Naive B cell (primary cell): ENCODE measurements at regions not wholly inside any gene's neighbourhood (a gene's known extent, or its start where the extent isn't known, plus 50 kb on each side); places are given as distances from the start of the nearest gene placed in this dataset.

ENCODE experiments used
- ATAC-seq, 2 donors: fragments of 150-1000 bp; cut with Tn5 transposase; 2 replicates each; pipeline ENCODE4 v1.10.0; 2021; ENCODE audit warnings: low read depth in 2 of 2, mild to moderate bottlenecking in 2 of 2, moderate library complexity in 2 of 2
- DNase-seq: peaks from one replicate; pipeline ENCODE4 v3.0.0; 2022
- H3K27ac Mint-ChIP-seq, 6 donors: one replicate each; pipeline ENCODE4 v1.8.0; 2020 to 2022; ENCODE audit warnings: mild to moderate bottlenecking in 6 of 6, mixed read lengths in 6 of 6, moderate library complexity in 5 of 6, inconsistent platforms in 2 of 6
- H3K27me3 Mint-ChIP-seq, 3 donors: one replicate each; pipeline ENCODE4 v1.8.0; 2021 to 2022; ENCODE audit warnings: mixed read lengths in 3 of 3, mild to moderate bottlenecking in 1 of 3
- H3K36me3 Mint-ChIP-seq, 2 donors: one replicate each; pipeline ENCODE4 v1.8.0; 2020 to 2022; ENCODE audit warnings: mixed read lengths in 2 of 2, inconsistent platforms in 1 of 2, mild to moderate bottlenecking in 1 of 2
- H3K4me1 Mint-ChIP-seq, 3 donors: one replicate each; pipeline ENCODE4 v1.8.0; 2020 to 2022; ENCODE audit warnings: mixed read lengths in 3 of 3, inconsistent platforms in 1 of 3, mild to moderate bottlenecking in 1 of 3, moderate library complexity in 1 of 3
- H3K4me3 Mint-ChIP-seq, 8 donors: one replicate each; pipeline ENCODE4 v1.8.0; 2020 to 2022; ENCODE audit warnings: mild to moderate bottlenecking in 8 of 8, mixed read lengths in 8 of 8, moderate library complexity in 8 of 8, inconsistent platforms in 2 of 8
- H3K9me3 Mint-ChIP-seq, 7 donors: one replicate each; pipeline ENCODE4 v1.8.0; 2020 to 2022; ENCODE audit warnings: mixed read lengths in 7 of 7, mild to moderate bottlenecking in 5 of 7, inconsistent platforms in 2 of 7, moderate library complexity in 1 of 7

DNA sequence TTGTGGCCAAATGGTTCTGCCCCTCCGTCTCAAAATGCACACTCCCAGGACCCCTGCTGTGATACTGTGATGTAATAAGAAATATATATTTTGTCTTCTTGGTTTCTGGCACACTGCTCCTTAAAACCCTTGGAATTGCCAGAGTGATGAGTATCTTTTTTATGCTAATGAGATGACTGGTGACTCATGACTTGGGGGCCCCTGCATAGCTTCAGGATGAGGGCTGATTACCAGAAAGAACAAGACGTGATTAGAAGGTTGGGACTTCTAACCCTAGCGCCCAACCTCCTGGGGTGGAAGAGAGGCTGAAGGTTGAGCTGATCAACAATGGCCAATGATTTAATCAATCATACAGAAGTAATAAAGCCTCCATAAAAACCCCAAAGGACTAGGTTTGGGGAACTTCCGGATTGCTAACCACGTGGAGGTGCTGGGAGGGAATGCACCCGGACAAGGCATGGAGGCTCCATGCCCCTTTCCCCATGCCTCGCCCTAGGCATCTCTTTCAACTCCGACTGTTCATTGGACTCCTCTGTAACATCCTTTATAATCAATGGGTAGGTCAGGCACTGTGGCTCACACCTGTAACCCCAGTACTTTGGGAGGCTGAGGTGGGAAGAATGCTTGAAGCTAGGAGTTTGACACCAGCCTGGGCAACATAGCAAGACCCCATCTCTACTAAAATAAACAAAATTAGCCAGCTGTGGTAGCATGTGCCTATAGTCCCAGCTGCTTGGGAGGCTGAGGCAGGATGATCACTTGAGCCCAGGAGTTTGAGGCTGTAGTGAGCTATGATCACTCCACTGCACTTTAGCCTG lies 89.1 kb downstream of the HS1BP3 start:
- ATAC-seq (no peak), DNase-seq (no peak)
- Mint-ChIP-seq H3K4me1 (peaks cover 0 to 7% (median 6%) of the 10 kb centered on the region in 3 donors), H3K36me3 (no peaks in the 10 kb centered on the region), H3K27ac (no peak overlapping the region), H3K27me3 (peaks cover 4 to 37% (median 22%) of the 10 kb centered on the region in 3 donors), H3K4me3 (no peak overlapping the region), H3K9me3 (peaks cover 0 to 5% (median 0%) of the 10 kb centered on the region in 7 donors)

- peaks cover 4 to 32% (median 19%) of the 10 kb centered on the region in 3 donors for H3K27me3 Mint-ChIP-seq
- no peak for DNase-seq
- no peak overlapping the region for H3K4me3 Mint-ChIP-seq
- H3K27ac Mint-ChIP-seq, result no peak overlapping the region
- ATAC-seq, result no peak
- H3K36me3 Mint-ChIP-seq, result no peaks in the 10 kb centered on the region
- peaks cover 0 to 5% (median 0%) of the 10 kb centered on the region in 7 donors for H3K9me3 Mint-ChIP-seq
- H3K4me1 Mint-ChIP-seq, result peaks cover 0 to 4% (median 4%) of the 10 kb centered on the region in 3 donors
Measured at GRCh38 chr2:20562540-20563225, 88.2 kb downstream of the HS1BP3 start.

DNA sequence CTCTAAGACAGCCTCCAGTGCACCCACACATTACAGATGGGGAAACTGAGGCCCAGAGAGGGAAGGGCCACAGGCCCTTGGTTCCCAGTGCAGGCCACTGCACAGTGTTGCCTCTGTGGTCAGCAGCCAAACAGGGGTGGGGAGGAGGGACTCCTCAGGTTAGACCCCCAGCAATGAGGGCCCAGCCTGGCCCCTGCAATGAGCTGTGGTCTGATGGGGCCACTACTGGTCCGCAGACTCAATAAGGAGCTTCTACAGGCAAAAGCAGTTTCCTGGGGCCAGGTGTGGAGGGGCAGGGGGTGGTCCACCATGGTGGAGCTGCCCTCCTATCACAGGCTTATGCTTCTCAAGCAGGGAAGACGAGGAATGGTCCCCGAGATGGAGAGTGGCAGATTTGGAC lies 87.6 kb downstream of the HS1BP3 start:
- Mint-ChIP-seq H3K4me3 (no peak overlapping the region), H3K36me3 (no peaks in the 10 kb centered on the region), H3K27me3 (peaks cover 4 to 27% (median 13%) of the 10 kb centered on the region in 3 donors), H3K4me1 (peaks cover 0 to 4% (median 4%) of the 10 kb centered on the region in 3 donors), H3K27ac (no peak overlapping the region), H3K9me3 (peaks cover 0 to 5% (median 0%) of the 10 kb centered on the region in 7 donors)
- ATAC-seq (no peak), DNase-seq (no peak)

DNA sequence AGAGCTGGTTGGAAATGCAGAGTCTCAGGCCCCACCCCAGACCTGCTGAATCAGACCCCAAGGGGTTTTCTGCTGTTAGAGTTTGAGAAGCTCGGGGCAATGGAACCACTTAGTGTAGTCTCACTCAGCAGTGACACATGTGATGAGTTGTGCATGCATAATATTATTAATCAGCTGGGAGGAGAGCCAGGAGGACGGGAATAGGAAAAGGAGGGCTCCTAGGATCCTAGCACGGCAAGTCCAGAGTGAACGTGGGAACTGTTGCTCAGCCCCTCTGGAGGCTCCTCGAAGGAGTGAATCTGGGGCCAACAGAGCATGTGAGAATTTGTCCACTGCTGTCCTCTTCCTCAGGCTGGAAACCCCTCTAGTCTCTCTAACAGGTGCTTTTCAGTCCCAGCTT lies 87.1 kb downstream of the HS1BP3 start:
- Mint-ChIP-seq H3K4me1 (peaks cover 0 to 4% (median 4%) of the 10 kb centered on the region in 3 donors), H3K36me3 (no peaks in the 10 kb centered on the region), H3K9me3 (peaks cover 0 to 5% (median 0%) of the 10 kb centered on the region in 7 donors), H3K4me3 (no peak overlapping the region), H3K27ac (no peak overlapping the region), H3K27me3 (peaks cover 4 to 22% (median 10%) of the 10 kb centered on the region in 3 donors)
- ATAC-seq (no peak), DNase-seq (no peak)

DNA sequence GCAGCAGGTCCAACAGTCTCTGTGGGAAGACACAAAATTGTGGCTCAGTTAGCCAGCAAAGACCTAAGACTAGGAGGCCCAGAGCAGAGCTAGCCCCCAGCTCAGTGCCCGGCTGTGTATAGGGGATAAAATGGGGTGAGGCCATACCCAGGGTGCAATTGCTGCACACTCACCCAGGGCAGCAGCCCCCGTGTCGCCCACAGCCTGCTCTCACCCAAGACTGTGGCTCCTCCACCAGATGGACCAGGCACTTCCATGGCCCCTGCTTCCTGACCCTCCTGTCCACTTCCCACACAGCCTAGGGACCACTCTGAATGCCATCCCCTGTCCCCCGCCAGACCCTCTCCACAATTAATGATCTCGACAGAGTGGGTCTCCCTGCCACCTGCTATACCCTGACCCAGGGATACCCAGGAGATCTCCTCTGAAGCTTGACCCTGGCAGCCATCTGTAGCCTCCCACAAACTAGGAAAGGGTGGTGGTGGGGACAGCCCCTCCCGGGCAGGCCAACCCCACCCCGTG lies 85.7 kb downstream of the HS1BP3 start:
- Mint-ChIP-seq H3K36me3 (no peaks in the 10 kb centered on the region), H3K4me1 (peaks cover 0 to 4% (median 4%) of the 10 kb centered on the region in 3 donors), H3K27me3 (peaks cover 4 to 13% (median 10%) of the 10 kb centered on the region in 3 donors), H3K4me3 (peak overlapping the region in 2 of 8 donors; percentile 51 to 52), H3K9me3 (no peaks in the 10 kb centered on the region), H3K27ac (no peak overlapping the region)
- DNase-seq (no peak), ATAC-seq (no peak)

GRCh38 chr2:20565623-20566236 lies 85.2 kb downstream of the HS1BP3 start:
- DNase-seq (no peak), ATAC-seq (no peak)
- Mint-ChIP-seq H3K36me3 (no peaks in the 10 kb centered on the region), H3K27me3 (peaks cover 4 to 13% (median 10%) of the 10 kb centered on the region in 3 donors), H3K9me3 (no peaks in the 10 kb centered on the region), H3K4me3 (peak overlapping the region in 1 of 8 donors; percentile 52), H3K27ac (peak overlapping the region in 1 of 6 donors; percentile 57), H3K4me1 (peaks cover 0 to 8% (median 4%) of the 10 kb centered on the region in 3 donors)

DNA sequence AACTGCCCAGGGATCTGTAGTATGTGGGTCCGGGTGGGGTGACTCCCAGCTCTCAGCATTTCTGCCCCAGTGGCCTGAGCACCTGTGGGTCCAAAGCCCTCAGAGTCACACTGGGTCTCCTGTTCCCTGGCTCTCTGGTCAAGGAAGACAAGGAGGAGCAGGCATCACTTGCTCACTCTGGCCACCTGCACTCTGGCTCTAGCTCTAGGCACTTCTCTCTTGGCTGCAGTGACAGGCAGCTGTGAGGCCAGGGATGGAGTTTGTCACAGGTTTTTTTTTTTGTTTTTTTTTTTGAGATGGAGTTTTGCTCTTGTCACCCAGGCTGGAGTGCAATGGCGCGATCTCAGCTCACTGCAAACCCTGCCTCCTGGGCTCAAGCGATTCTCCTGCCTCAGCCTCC lies 84.6 kb downstream of the HS1BP3 start:
- no peak overlapping the region for H3K4me3 Mint-ChIP-seq
- peaks cover 4 to 10% (median 10%) of the 10 kb centered on the region in 3 donors for H3K27me3 Mint-ChIP-seq
- H3K27ac Mint-ChIP-seq, result peak overlapping the region in 1 of 6 donors; percentile 57
- H3K4me1 Mint-ChIP-seq, result peaks cover 0 to 6% (median 4%) of the 10 kb centered on the region in 3 donors
- H3K9me3 Mint-ChIP-seq, result no peaks in the 10 kb centered on the region
- no peak for DNase-seq
- H3K36me3 Mint-ChIP-seq, result no peaks in the 10 kb centered on the region
- no peak for ATAC-seq

DNA sequence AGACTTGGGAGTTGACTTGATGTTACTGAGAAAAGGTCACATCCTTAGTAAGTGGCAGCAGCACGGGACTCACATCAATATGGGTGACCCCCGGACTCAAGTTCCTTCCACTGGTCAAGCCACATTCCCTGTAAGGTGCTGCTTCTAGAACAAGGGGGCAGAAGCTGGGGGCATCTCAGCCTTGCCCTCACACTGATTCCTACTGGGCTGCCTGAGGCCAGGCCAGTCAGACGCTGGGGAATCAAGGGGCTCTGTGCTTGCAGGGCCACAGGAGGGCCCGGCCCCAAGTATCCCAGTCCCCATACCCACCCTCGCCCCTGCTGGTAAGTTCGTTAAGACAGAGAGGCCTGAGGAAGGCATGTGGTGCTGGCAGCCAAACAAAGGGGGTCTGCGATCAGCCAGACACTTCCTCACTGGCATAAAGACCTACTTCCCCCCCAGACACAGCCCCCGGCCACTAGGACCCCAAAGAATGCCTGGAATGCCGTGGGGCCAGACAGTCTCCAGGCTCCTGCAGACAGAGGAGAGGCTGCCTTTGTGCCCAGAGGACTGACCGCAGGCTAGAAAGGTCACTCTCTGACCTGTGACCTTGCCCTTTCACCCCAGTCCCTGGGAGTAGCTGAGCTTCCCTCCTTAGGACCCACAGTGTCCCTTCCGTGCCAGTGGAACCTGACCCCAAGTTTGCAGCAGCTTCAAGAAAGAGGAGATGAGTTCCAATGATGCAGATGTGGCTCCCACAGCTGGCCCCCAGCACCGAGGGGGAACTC lies 83.6 kb downstream of the HS1BP3 start:
- no peak for ATAC-seq
- Mint-ChIP-seq H3K27ac (peak overlapping the region in 2 of 6 donors; percentile 4 to 39), H3K36me3 (no peaks in the 10 kb centered on the region), H3K4me1 (peaks cover 0 to 7% (median 4%) of the 10 kb centered on the region in 3 donors), H3K9me3 (no peaks in the 10 kb centered on the region), H3K4me3 (no peak overlapping the region), H3K27me3 (peaks cover 0 to 10% (median 6%) of the 10 kb centered on the region in 3 donors)
- no peak for DNase-seq
